ENCODE measurements at regions not wholly inside any gene's neighbourhood (a gene's known extent, or its start where the extent isn't known, plus 50 kb on each side); places are given as distances from the start of the nearest gene placed in this dataset.

DNA sequence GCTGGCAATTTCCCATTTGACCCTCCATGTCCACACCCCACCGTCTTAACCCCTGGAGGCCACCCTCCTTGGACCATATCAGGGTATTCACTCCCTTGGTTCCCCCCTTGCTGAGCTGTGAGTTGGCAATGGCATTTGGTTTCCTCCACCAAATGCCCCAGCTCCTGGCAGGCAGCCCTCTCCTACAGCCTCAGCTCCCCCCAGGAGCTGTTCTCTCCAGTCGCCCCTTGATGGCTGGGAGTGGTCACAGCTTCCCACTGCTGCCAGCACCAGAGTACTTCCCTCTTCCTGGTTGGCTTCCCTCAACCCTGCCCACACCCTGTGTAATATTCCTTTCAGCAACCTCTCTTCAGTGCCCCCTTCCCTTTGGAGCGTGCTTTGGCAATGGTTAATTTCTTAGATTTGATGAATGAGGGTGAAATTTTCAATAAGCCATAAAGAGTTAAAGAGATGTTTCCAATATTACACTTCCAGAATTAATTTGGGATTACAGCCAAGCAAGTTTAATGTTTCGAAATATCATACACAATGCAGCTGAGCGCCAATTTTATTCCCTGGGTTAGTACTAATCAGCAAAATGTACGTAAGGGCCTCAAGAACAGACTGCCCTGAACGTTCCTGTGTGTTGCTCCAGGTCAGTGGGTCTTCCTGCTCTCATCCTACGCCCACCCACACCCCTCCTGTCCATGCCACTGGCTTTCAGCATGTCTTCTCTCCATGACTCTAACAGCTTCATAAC lies 207.1 kb upstream of the NFE2L3 start:
- TF ChIP-seq, protein P1, sequence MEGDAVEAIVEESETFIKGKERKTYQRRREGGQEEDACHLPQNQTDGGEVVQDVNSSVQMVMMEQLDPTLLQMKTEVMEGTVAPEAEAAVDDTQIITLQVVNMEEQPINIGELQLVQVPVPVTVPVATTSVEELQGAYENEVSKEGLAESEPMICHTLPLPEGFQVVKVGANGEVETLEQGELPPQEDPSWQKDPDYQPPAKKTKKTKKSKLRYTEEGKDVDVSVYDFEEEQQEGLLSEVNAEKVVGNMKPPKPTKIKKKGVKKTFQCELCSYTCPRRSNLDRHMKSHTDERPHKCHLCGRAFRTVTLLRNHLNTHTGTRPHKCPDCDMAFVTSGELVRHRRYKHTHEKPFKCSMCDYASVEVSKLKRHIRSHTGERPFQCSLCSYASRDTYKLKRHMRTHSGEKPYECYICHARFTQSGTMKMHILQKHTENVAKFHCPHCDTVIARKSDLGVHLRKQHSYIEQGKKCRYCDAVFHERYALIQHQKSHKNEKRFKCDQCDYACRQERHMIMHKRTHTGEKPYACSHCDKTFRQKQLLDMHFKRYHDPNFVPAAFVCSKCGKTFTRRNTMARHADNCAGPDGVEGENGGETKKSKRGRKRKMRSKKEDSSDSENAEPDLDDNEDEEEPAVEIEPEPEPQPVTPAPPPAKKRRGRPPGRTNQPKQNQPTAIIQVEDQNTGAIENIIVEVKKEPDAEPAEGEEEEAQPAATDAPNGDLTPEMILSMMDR (IDR thresholded peaks at IDR 0.05): no peak
- TF ChIP-seq POLR2A (IDR thresholded peaks at IDR 0.05) (no peak), EP300 (IDR thresholded peaks at IDR 0.05) (no peak)
